ENCODE measurements at regions not wholly inside any gene's neighbourhood (a gene's known extent, or its start where the extent isn't known, plus 50 kb on each side); places are given as distances from the start of the nearest gene placed in this dataset.

DNA sequence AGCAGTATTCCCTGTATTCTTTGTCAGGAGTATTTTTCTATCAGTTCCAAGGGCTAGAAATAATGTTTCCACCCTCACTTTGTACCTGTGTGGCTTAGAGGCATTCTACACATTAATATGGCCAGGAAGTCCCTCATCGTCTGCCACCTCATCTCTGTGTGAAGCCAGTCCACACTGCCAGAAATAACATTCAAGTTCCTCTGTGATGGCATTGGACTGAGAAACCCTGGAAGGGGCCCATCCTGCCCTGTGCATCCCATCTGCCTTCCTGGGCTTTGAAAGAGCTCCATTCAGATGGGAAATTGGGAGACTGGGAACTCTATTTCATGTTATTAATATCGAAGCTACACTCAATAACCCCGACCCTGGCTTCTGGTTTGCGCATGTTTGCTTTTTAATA lies 497.2 kb upstream of the CDH5 start:
- H3K4me3 Mint-ChIP-seq: no peak overlapping the region
- no peak overlapping the region for H3K27ac Mint-ChIP-seq
- POLR2A ChIA-PET: interaction anchor here (0.5 kb wide), 1 partner anchor 15 kb away, joined by 6 read pairs; no protein-coding TSS in a partner anchor
- DNase-seq (ENCODE audit: low spot score): no peak
- ATAC-seq: no peak
- no peaks in the 10 kb centered on the region for H3K27me3 Mint-ChIP-seq (ENCODE audit: low read depth)
- H3K36me3 Mint-ChIP-seq: peaks cover 6% of the 10 kb centered on the region
- H3K4me1 Mint-ChIP-seq: no peaks in the 10 kb centered on the region
- peaks cover 15% of the 10 kb centered on the region for H3K9me3 Mint-ChIP-seq
- CTCF ChIA-PET: no interaction called here
- TF ChIP-seq, protein P1, sequence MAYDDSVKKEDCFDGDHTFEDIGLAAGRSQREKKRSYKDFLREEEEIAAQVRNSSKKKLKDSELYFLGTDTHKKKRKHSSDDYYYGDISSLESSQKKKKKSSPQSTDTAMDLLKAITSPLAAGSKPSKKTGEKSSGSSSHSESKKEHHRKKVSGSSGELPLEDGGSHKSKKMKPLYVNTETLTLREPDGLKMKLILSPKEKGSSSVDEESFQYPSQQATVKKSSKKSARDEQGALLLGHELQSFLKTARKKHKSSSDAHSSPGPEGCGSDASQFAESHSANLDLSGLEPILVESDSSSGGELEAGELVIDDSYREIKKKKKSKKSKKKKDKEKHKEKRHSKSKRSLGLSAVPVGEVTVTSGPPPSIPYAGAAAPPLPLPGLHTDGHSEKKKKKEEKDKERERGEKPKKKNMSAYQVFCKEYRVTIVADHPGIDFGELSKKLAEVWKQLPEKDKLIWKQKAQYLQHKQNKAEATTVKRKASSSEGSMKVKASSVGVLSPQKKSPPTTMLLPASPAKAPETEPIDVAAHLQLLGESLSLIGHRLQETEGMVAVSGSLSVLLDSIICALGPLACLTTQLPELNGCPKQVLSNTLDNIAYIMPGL (CRISPR knock-in tag; IDR thresholded peaks at IDR 0.05): no peak
- no peak for TF ChIP-seq GTF2I (CRISPR knock-in tag; conservative IDR thresholded peaks at IDR 0.05)
- no peak for TF ChIP-seq NFYB (CRISPR knock-in tag; conservative IDR thresholded peaks at IDR 0.05; ENCODE audit: low read depth)
- no peak for TF ChIP-seq FOXP1 (CRISPR knock-in tag; IDR thresholded peaks at IDR 0.05; ENCODE audit: borderline replicate concordance)
- no peak for TF ChIP-seq NR3C1 (CRISPR knock-in tag; conservative IDR thresholded peaks at IDR 0.05; ENCODE audit: low read depth)
- no peak for TF ChIP-seq ETV6 (CRISPR knock-in tag; IDR thresholded peaks at IDR 0.05)
- TF ChIP-seq, protein P2, sequence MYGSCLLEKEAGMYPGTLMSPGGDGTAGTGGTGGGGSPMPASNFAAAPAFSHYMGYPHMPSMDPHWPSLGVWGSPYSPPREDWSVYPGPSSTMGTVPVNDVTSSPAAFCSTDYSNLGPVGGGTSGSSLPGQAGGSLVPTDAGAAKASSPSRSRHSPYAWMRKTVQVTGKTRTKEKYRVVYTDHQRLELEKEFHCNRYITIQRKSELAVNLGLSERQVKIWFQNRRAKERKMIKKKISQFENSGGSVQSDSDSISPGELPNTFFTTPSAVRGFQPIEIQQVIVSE (CRISPR knock-in tag; IDR thresholded peaks at IDR 0.05; ENCODE audit: borderline replicate concordance): no peak
- TF ChIP-seq, protein P3, sequence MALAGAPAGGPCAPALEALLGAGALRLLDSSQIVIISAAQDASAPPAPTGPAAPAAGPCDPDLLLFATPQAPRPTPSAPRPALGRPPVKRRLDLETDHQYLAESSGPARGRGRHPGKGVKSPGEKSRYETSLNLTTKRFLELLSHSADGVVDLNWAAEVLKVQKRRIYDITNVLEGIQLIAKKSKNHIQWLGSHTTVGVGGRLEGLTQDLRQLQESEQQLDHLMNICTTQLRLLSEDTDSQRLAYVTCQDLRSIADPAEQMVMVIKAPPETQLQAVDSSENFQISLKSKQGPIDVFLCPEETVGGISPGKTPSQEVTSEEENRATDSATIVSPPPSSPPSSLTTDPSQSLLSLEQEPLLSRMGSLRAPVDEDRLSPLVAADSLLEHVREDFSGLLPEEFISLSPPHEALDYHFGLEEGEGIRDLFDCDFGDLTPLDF (CRISPR knock-in tag; IDR thresholded peaks at IDR 0.05): no peak
- TF ChIP-seq SMAD4 (CRISPR knock-in tag; IDR thresholded peaks at IDR 0.05): no peak
- TF ChIP-seq NR1H2 (CRISPR knock-in tag; IDR thresholded peaks at IDR 0.05): no peak
- TF ChIP-seq, protein P4, sequence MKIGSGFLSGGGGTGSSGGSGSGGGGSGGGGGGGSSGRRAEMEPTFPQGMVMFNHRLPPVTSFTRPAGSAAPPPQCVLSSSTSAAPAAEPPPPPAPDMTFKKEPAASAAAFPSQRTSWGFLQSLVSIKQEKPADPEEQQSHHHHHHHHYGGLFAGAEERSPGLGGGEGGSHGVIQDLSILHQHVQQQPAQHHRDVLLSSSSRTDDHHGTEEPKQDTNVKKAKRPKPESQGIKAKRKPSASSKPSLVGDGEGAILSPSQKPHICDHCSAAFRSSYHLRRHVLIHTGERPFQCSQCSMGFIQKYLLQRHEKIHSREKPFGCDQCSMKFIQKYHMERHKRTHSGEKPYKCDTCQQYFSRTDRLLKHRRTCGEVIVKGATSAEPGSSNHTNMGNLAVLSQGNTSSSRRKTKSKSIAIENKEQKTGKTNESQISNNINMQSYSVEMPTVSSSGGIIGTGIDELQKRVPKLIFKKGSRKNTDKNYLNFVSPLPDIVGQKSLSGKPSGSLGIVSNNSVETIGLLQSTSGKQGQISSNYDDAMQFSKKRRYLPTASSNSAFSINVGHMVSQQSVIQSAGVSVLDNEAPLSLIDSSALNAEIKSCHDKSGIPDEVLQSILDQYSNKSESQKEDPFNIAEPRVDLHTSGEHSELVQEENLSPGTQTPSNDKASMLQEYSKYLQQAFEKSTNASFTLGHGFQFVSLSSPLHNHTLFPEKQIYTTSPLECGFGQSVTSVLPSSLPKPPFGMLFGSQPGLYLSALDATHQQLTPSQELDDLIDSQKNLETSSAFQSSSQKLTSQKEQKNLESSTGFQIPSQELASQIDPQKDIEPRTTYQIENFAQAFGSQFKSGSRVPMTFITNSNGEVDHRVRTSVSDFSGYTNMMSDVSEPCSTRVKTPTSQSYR (CRISPR knock-in tag; IDR thresholded peaks at IDR 0.05): no peak
- TF ChIP-seq, protein P5, sequence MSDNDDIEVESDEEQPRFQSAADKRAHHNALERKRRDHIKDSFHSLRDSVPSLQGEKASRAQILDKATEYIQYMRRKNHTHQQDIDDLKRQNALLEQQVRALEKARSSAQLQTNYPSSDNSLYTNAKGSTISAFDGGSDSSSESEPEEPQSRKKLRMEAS (CRISPR knock-in tag; IDR thresholded peaks at IDR 0.05): no peak
- TF ChIP-seq, protein P6, sequence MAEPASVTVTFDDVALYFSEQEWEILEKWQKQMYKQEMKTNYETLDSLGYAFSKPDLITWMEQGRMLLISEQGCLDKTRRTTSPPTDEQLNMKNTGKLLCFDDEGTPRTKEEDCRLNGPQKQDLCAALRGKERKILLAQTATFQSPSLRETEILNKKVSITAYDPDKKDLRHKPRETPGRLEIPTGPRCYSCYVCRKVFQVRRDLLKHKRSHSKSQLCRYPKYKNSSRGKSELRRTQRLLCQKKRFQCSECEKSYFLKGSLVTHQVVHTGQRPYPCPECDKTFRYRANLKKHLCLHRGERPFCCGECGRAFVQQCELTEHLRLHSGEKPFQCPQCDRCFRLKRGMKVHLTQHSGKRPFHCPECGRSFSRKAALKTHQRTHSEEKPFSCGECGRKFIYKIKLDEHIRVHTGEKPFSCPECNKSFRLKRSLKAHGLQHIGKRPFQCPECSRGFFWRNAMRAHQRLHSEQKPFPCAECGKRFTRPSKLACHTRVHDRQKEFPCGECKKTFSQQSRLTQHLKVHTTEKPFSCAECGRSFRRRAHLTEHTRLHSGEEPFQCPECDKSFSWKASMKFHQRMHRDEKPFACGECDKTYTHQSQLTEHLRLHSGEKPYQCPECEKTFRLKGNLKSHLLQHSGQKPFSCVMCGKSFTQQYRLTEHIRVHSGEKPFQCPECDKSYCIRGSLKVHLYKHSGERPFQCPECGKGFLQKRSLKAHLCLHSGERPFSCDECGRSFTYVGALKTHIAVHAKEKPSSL (CRISPR knock-in tag; conservative IDR thresholded peaks at IDR 0.05): no peak
- TF ChIP-seq, protein P7, sequence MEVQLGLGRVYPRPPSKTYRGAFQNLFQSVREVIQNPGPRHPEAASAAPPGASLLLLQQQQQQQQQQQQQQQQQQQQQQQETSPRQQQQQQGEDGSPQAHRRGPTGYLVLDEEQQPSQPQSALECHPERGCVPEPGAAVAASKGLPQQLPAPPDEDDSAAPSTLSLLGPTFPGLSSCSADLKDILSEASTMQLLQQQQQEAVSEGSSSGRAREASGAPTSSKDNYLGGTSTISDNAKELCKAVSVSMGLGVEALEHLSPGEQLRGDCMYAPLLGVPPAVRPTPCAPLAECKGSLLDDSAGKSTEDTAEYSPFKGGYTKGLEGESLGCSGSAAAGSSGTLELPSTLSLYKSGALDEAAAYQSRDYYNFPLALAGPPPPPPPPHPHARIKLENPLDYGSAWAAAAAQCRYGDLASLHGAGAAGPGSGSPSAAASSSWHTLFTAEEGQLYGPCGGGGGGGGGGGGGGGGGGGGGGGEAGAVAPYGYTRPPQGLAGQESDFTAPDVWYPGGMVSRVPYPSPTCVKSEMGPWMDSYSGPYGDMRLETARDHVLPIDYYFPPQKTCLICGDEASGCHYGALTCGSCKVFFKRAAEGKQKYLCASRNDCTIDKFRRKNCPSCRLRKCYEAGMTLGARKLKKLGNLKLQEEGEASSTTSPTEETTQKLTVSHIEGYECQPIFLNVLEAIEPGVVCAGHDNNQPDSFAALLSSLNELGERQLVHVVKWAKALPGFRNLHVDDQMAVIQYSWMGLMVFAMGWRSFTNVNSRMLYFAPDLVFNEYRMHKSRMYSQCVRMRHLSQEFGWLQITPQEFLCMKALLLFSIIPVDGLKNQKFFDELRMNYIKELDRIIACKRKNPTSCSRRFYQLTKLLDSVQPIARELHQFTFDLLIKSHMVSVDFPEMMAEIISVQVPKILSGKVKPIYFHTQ (CRISPR knock-in tag; IDR thresholded peaks at IDR 0.05): no peak
- no peak for TF ChIP-seq KAT7 (CRISPR knock-in tag; IDR thresholded peaks at IDR 0.05; ENCODE audit: borderline replicate concordance)
- TF ChIP-seq, protein P8, sequence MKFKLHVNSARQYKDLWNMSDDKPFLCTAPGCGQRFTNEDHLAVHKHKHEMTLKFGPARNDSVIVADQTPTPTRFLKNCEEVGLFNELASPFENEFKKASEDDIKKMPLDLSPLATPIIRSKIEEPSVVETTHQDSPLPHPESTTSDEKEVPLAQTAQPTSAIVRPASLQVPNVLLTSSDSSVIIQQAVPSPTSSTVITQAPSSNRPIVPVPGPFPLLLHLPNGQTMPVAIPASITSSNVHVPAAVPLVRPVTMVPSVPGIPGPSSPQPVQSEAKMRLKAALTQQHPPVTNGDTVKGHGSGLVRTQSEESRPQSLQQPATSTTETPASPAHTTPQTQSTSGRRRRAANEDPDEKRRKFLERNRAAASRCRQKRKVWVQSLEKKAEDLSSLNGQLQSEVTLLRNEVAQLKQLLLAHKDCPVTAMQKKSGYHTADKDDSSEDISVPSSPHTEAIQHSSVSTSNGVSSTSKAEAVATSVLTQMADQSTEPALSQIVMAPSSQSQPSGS (CRISPR knock-in tag; IDR thresholded peaks at IDR 0.05; ENCODE audit: borderline replicate concordance, low read depth): no peak
- TF ChIP-seq, protein P9, sequence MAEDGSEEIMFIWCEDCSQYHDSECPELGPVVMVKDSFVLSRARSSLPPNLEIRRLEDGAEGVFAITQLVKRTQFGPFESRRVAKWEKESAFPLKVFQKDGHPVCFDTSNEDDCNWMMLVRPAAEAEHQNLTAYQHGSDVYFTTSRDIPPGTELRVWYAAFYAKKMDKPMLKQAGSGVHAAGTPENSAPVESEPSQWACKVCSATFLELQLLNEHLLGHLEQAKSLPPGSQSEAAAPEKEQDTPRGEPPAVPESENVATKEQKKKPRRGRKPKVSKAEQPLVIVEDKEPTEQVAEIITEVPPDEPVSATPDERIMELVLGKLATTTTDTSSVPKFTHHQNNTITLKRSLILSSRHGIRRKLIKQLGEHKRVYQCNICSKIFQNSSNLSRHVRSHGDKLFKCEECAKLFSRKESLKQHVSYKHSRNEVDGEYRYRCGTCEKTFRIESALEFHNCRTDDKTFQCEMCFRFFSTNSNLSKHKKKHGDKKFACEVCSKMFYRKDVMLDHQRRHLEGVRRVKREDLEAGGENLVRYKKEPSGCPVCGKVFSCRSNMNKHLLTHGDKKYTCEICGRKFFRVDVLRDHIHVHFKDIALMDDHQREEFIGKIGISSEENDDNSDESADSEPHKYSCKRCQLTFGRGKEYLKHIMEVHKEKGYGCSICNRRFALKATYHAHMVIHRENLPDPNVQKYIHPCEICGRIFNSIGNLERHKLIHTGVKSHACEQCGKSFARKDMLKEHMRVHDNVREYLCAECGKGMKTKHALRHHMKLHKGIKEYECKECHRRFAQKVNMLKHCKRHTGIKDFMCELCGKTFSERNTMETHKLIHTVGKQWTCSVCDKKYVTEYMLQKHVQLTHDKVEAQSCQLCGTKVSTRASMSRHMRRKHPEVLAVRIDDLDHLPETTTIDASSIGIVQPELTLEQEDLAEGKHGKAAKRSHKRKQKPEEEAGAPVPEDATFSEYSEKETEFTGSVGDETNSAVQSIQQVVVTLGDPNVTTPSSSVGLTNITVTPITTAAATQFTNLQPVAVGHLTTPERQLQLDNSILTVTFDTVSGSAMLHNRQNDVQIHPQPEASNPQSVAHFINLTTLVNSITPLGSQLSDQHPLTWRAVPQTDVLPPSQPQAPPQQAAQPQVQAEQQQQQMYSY (CRISPR knock-in tag; IDR thresholded peaks at IDR 0.05): no peak
- TF ChIP-seq ZNF138 (CRISPR knock-in tag; conservative IDR thresholded peaks at IDR 0.05): no peak

All from WTC11 (cell line).